Activated T-cell treated with anti-CD3 and anti-CD28 coated beads for 24 hours (primary cell): ENCODE measurements at regions not wholly inside any gene's neighbourhood (a gene's known extent, or its start where the extent isn't known, plus 50 kb on each side); places are given as distances from the start of the nearest gene placed in this dataset.

ENCODE experiments used
- DNase-seq: peaks from one replicate; pipeline ENCODE4 v3.0.0-alpha.2; 2020; ENCODE audit warnings: low read depth

- no peak for DNase-seq
Observed at GRCh38 chr12:124686370-124687173, 119.2 kb upstream of the NCOR2 start.

- no peak for DNase-seq
Observed at GRCh38 chr12:124685689-124686369, 118.4 kb upstream of the NCOR2 start.

- DNase-seq = no peak
Observed at GRCh38 chr12:124684971-124685688, 117.7 kb upstream of the NCOR2 start.

GRCh38 chr12:124684496-124684895 lies 117.1 kb upstream of the NCOR2 start:
- DNase-seq = no peak

GRCh38 chr12:124683152-124684124 lies 116.0 kb upstream of the NCOR2 start:
- DNase-seq = no peak

GRCh38 chr12:124682425-124683151 lies 115.2 kb upstream of the NCOR2 start:
- no peak for DNase-seq

GRCh38 chr12:124681779-124682391 lies 114.5 kb upstream of the NCOR2 start:
- no peak for DNase-seq

- DNase-seq = no peak
Observed at GRCh38 chr12:124680863-124681778, 113.7 kb upstream of the NCOR2 start.

GRCh38 chr12:124679533-124680371 lies 112.3 kb upstream of the NCOR2 start:
- DNase-seq = no peak

GRCh38 chr12:124679047-124679446 lies 111.6 kb upstream of the NCOR2 start:
- DNase-seq = no peak

GRCh38 chr12:124678421-124678893 lies 111.0 kb upstream of the NCOR2 start:
- DNase-seq = no peak

- no peak for DNase-seq
Observed at GRCh38 chr12:124677552-124678356, 110.3 kb upstream of the NCOR2 start.

- DNase-seq = no peak
Observed at GRCh38 chr12:124676714-124677462, 109.5 kb upstream of the NCOR2 start.

- DNase-seq = no peak
Observed at GRCh38 chr12:124675881-124676713, 108.7 kb upstream of the NCOR2 start.

GRCh38 chr12:124674937-124675336 lies 107.5 kb upstream of the NCOR2 start:
- no peak for DNase-seq
